ENCODE measurements at regions not wholly inside any gene's neighbourhood (a gene's known extent, or its start where the extent isn't known, plus 50 kb on each side); places are given as distances from the start of the nearest gene placed in this dataset.

DNA sequence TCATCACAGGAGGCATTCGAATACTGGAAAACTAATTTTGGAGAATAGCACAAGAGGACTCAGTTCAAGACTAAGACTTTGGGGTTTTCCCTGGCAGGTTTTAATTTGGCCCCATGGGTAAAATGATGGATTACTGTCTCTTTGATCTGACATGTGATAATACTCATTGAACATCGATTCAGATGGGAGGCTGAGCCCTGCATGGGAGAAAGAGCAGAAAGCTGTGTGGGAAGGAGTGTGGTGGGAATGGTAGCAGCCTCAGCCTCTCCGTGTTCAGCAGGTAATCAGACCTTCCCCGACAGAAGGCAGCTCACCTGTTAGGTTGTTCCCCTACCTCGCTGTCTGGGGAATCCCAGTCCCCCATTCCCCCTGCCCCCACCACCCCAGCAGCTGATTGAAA lies 124.7 kb upstream of the TNRC6C start (continued):
- TF ChIP-seq, protein P1, sequence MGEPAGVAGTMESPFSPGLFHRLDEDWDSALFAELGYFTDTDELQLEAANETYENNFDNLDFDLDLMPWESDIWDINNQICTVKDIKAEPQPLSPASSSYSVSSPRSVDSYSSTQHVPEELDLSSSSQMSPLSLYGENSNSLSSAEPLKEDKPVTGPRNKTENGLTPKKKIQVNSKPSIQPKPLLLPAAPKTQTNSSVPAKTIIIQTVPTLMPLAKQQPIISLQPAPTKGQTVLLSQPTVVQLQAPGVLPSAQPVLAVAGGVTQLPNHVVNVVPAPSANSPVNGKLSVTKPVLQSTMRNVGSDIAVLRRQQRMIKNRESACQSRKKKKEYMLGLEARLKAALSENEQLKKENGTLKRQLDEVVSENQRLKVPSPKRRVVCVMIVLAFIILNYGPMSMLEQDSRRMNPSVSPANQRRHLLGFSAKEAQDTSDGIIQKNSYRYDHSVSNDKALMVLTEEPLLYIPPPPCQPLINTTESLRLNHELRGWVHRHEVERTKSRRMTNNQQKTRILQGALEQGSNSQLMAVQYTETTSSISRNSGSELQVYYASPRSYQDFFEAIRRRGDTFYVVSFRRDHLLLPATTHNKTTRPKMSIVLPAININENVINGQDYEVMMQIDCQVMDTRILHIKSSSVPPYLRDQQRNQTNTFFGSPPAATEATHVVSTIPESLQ (CRISPR knock-in tag; IDR thresholded peaks at IDR 0.05): no peak
- TF ChIP-seq, protein P2, sequence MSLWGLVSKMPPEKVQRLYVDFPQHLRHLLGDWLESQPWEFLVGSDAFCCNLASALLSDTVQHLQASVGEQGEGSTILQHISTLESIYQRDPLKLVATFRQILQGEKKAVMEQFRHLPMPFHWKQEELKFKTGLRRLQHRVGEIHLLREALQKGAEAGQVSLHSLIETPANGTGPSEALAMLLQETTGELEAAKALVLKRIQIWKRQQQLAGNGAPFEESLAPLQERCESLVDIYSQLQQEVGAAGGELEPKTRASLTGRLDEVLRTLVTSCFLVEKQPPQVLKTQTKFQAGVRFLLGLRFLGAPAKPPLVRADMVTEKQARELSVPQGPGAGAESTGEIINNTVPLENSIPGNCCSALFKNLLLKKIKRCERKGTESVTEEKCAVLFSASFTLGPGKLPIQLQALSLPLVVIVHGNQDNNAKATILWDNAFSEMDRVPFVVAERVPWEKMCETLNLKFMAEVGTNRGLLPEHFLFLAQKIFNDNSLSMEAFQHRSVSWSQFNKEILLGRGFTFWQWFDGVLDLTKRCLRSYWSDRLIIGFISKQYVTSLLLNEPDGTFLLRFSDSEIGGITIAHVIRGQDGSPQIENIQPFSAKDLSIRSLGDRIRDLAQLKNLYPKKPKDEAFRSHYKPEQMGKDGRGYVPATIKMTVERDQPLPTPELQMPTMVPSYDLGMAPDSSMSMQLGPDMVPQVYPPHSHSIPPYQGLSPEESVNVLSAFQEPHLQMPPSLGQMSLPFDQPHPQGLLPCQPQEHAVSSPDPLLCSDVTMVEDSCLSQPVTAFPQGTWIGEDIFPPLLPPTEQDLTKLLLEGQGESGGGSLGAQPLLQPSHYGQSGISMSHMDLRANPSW (CRISPR knock-in tag; conservative IDR thresholded peaks at IDR 0.05; ENCODE audit: low read depth): no peak
- TF ChIP-seq ZNF317 (CRISPR knock-in tag; IDR thresholded peaks at IDR 0.05; ENCODE audit: borderline replicate concordance, low read depth): no peak

DNA sequence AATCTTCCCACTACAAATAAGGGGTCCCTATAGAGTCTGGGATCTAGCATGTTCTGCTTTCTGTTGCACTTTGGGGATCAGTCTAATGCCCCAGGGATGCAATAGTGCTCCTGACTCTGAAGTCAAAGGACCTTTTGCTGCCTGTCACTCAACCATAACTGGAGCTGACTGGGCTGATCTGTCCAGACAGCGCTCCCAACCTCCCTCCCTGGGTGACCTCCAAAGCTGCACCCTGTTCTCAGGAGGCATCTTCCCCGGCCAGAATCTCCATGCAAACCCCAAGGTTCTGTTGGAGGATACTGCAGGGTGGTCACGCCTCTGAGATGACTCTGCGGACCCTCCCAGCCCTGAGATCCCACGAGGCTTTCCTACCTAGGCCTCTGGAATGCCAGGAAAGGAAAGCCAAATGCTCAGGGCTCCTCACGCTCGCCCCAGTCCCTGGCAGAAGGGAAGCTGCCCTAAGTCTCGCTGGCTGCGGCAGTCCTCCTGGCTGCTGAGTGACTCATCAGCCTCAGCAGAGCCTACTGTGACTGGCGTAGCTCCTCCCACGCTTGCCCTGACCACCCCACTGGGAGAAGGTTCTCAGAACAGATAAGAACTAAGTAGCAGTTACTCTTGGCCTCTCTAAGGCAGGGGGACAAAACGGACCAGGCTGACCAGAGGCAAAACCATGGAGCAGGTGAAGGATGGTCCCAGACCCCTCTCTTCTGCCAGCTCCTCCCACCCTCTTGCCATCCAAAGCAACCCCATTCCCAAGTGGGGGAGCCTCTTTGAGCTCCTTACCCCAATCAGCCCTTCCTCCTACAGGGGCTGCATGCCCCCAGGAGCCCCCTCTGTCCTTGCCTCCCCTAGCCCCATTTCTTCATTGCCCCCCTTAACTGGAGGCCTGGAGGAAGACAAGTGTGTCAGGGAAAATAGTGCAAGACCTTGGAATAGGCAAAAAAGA lies 124.1 kb upstream of the TNRC6C start:
- DNase-seq (ENCODE audit: low spot score) (no peak), ATAC-seq (peak; percentile 81)
- Mint-ChIP-seq H3K4me3 (no peak overlapping the region), H3K27ac (0 out of 2 replicates have a peak overlapping the region, but pooled peaks have one; percentile 53), H3K27me3 (ENCODE audit: low read depth) (no peaks in the 10 kb centered on the region), H3K36me3 (no peaks in the 10 kb centered on the region), H3K4me1 (peaks cover 46% of the 10 kb centered on the region), H3K9me3 (no peaks in the 10 kb centered on the region)
- CTCF ChIA-PET: interaction anchor here (0.5 to 1.7 kb wide), 5 partner anchors 29 to 226 kb away, joined by 3 to 14 read pairs (median 3); no protein-coding TSS in a partner anchor
- POLR2A ChIA-PET: interaction anchor here (0.5 kb wide), 1 partner anchor 76 kb away, joined by 4 read pairs; no protein-coding TSS in a partner anchor
- TF ChIP-seq, protein P3, sequence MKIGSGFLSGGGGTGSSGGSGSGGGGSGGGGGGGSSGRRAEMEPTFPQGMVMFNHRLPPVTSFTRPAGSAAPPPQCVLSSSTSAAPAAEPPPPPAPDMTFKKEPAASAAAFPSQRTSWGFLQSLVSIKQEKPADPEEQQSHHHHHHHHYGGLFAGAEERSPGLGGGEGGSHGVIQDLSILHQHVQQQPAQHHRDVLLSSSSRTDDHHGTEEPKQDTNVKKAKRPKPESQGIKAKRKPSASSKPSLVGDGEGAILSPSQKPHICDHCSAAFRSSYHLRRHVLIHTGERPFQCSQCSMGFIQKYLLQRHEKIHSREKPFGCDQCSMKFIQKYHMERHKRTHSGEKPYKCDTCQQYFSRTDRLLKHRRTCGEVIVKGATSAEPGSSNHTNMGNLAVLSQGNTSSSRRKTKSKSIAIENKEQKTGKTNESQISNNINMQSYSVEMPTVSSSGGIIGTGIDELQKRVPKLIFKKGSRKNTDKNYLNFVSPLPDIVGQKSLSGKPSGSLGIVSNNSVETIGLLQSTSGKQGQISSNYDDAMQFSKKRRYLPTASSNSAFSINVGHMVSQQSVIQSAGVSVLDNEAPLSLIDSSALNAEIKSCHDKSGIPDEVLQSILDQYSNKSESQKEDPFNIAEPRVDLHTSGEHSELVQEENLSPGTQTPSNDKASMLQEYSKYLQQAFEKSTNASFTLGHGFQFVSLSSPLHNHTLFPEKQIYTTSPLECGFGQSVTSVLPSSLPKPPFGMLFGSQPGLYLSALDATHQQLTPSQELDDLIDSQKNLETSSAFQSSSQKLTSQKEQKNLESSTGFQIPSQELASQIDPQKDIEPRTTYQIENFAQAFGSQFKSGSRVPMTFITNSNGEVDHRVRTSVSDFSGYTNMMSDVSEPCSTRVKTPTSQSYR (CRISPR knock-in tag; IDR thresholded peaks at IDR 0.05): no peak
- TF ChIP-seq, protein P2 (CRISPR knock-in tag; conservative IDR thresholded peaks at IDR 0.05; ENCODE audit: low read depth): no peak
- TF ChIP-seq SMAD4 (CRISPR knock-in tag; IDR thresholded peaks at IDR 0.05): no peak
- TF ChIP-seq CREM (CRISPR knock-in tag; IDR thresholded peaks at IDR 0.05): no peak
- TF ChIP-seq ZNF219 (CRISPR knock-in tag; IDR thresholded peaks at IDR 0.05; ENCODE audit: borderline replicate concordance): no peak
- TF ChIP-seq FOXK1 (CRISPR knock-in tag; IDR thresholded peaks at IDR 0.05): no peak
- TF ChIP-seq, protein P4, sequence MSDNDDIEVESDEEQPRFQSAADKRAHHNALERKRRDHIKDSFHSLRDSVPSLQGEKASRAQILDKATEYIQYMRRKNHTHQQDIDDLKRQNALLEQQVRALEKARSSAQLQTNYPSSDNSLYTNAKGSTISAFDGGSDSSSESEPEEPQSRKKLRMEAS (CRISPR knock-in tag; IDR thresholded peaks at IDR 0.05): no peak
- TF ChIP-seq, protein P5, sequence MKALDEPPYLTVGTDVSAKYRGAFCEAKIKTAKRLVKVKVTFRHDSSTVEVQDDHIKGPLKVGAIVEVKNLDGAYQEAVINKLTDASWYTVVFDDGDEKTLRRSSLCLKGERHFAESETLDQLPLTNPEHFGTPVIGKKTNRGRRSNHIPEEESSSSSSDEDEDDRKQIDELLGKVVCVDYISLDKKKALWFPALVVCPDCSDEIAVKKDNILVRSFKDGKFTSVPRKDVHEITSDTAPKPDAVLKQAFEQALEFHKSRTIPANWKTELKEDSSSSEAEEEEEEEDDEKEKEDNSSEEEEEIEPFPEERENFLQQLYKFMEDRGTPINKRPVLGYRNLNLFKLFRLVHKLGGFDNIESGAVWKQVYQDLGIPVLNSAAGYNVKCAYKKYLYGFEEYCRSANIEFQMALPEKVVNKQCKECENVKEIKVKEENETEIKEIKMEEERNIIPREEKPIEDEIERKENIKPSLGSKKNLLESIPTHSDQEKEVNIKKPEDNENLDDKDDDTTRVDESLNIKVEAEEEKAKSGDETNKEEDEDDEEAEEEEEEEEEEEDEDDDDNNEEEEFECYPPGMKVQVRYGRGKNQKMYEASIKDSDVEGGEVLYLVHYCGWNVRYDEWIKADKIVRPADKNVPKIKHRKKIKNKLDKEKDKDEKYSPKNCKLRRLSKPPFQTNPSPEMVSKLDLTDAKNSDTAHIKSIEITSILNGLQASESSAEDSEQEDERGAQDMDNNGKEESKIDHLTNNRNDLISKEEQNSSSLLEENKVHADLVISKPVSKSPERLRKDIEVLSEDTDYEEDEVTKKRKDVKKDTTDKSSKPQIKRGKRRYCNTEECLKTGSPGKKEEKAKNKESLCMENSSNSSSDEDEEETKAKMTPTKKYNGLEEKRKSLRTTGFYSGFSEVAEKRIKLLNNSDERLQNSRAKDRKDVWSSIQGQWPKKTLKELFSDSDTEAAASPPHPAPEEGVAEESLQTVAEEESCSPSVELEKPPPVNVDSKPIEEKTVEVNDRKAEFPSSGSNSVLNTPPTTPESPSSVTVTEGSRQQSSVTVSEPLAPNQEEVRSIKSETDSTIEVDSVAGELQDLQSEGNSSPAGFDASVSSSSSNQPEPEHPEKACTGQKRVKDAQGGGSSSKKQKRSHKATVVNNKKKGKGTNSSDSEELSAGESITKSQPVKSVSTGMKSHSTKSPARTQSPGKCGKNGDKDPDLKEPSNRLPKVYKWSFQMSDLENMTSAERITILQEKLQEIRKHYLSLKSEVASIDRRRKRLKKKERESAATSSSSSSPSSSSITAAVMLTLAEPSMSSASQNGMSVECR (CRISPR knock-in tag; IDR thresholded peaks at IDR 0.05; ENCODE audit: borderline replicate concordance): no peak
- TF ChIP-seq PRRX2 (CRISPR knock-in tag; IDR thresholded peaks at IDR 0.05): no peak
- TF ChIP-seq OVOL2 (CRISPR knock-in tag; IDR thresholded peaks at IDR 0.05; ENCODE audit: borderline replicate concordance): no peak
- TF ChIP-seq CREB1 (CRISPR knock-in tag; IDR thresholded peaks at IDR 0.05): no peak
- TF ChIP-seq GTF2I (CRISPR knock-in tag; conservative IDR thresholded peaks at IDR 0.05): no peak

Measured in WTC11 (cell line).